ENCODE measurements at regions not wholly inside any gene's neighbourhood (a gene's known extent, or its start where the extent isn't known, plus 50 kb on each side); places are given as distances from the start of the nearest gene placed in this dataset.

DNA sequence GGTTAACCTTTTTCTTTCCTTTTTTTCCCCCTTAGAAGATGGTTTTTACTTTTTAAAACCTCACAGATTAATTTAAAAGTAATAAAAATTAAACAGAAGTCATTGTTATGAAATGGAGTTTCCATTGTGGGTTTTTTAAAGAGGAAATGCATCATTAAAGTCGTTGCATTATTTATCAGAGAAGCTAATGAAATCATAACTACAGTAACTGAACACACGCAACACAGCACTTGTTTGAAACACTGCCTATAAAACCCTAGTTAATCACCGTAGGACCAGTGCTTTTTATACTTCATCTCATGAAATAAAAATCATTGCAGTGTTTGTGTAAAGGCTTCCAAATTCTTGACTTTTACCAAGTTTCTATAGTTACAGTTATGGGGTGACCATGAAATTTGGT is 82.4 kb upstream of the NTRK2 start:
- DNase-seq (ENCODE audit: low read depth) = no peak

DNA sequence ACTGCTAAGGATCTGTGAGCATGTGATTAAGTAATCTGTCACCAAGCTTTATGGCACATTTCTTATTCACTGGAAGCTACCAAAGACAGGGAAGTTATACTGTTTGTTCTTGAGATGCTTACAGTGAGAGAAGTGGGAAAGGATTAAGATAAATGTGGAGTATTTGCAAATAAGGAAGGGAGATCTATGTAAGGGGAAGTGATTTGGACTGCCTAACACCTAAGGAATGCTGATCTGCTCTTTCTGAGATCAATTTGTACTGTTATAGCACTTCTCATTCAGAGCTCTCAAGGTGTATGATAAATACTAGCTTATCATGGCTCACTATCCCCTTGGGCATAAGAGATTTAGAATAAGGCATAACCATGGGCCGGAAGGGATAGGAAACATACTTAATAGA is 80.0 kb upstream of the NTRK2 start:
- DNase-seq (ENCODE audit: low read depth) = no peak

DNA sequence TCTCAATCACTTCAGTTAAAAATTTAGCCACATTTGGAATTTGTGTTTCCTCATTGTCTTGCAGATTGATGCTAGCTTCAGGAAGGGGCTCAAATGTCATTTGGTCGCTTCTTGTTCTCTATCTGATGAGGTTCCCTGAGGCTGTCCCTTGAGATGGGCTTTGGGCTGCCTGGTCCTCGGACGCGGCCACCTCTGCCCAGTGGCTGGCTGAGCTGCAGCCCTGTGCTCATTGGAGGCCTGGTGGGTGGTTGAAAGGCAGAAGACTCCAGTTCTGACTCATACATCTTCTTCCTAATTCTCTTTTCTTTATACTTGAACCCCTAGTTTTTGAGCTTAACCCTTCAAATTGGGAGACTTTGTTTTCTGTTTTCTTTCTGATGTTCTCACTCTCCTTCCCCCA is 78.8 kb upstream of the NTRK2 start:
- no peak for DNase-seq (ENCODE audit: low read depth)

GRCh38 chr9:84592918-84593317 is 76.6 kb upstream of the NTRK2 start:
- DNase-seq (ENCODE audit: low read depth) = no peak

- DNase-seq (ENCODE audit: low read depth) = no peak
Measured at GRCh38 chr9:84593352-84593751, 76.2 kb upstream of the NTRK2 start.

DNA sequence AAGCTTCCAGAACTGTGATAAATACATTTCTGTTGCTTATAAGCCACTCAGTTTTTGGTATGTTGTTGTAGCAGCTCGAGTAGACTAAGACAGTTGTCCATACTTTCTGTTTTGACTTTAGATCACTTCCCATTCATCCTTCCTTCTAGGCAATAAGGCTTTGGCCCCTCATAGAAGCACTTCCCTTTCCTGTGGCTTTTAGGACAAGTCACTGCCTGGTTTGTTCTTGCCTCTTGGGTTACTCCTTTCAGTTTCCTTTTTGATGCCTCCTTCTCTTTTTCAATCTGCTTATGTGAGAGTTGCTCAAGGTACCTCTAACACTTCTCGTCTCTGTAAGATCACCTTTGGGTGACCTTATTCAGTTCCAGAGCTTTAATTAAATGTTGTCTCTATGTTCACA is 72.4 kb upstream of the NTRK2 start:
- DNase-seq (ENCODE audit: low read depth) = peak; percentile 8

DNA sequence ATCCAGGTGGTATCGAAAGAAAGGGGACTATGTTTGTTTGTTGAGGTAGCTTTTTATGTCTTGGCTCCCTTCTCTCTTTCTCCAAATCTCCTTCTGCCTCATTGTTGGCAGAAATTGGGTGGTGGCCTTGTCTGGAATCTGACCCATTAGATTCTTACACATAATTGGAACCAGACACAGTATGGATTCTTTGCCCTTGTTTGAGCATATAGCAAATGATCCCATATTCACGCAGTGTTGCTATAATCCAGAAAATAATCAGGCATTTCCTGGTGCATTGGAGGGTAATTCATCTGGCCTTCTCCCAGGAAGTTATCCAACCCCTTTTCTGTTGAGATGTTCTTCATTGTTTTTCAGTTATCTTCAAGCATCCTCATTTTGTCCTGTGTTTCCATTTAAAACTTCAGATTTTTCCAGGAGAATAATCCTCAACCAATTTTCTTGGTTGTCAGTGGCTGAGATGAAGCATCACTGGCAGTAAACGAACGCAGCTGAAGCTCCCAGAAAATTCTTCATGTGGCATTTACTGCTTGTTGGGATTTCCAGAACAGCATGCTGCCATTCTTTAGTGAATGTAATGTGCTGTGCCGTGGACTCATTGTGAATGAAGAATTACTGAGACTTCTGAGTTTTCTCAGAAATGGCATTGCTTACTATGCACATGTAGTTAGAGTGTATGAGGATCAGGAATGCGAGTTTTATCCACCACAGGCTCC is 70.5 kb upstream of the NTRK2 start:
- no peak for DNase-seq (ENCODE audit: low read depth)

- peak; percentile 43 for DNase-seq (ENCODE audit: low read depth)
Measured at GRCh38 chr9:84600739-84601138, 68.8 kb upstream of the NTRK2 start.

DNA sequence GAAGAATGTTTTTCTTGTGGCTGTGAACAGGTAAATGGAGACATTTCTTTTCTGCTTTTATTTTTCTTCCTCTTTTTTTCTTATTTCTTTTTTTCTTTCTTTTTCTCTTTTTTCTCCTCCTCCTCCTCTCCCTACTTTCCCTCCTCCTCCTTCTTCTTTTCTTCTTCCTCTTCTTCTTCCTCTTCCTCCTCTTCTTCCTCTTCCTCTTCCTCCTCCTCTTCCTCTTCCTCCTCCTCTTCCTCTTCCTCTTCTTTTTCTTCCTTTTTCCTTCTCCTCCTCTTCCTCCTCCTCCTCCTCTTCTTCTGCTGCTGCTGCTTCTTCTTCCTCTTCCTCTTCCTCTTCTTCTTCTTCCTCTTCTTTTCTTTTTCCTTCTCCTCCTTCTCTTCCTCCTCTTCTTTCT is 65.3 kb upstream of the NTRK2 start:
- DNase-seq (ENCODE audit: low read depth) = no peak

GRCh38 chr9:84609779-84610178 is 59.8 kb upstream of the NTRK2 start:
- no peak for DNase-seq (ENCODE audit: low read depth)

DNA sequence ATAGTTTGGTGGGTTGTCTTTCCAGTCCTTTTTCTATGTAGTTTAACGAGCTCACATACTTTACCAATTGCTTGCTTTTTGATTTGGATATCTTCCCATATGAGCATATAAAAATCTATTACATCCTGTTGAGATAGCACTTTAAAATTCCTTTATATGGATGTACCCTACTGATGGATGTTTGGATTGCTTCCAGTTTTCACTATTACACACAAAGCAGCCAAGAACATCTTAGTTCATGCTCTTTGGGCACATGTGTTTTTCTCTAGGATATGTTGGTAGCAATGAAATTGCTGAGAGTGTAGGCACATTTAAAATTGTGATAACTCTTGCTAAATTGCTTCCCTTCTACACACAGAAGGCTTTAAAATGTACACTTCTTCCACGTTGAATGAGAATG is 56.1 kb upstream of the NTRK2 start:
- DNase-seq (ENCODE audit: low read depth) = no peak

DNA sequence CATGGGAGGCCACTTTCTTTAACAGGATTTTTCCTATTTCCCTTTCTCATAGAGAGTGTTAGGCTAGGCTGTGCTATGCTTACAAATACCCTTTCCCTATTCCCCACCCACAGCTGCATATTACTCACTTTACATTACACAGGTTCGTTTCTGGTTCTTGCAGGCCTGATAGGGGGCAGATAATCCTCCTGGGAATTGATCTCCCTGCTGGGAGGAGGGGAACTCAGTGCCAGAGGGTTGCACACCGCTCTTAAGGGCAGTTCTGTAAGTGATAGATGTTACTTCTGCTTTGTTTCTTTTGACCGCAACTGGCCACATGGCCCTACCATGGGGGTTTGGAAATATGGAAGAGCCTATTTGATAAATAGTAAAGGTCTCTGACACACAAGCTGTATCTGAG is 54.0 kb upstream of the NTRK2 start:
- DNase-seq (ENCODE audit: low read depth) = no peak

DNA sequence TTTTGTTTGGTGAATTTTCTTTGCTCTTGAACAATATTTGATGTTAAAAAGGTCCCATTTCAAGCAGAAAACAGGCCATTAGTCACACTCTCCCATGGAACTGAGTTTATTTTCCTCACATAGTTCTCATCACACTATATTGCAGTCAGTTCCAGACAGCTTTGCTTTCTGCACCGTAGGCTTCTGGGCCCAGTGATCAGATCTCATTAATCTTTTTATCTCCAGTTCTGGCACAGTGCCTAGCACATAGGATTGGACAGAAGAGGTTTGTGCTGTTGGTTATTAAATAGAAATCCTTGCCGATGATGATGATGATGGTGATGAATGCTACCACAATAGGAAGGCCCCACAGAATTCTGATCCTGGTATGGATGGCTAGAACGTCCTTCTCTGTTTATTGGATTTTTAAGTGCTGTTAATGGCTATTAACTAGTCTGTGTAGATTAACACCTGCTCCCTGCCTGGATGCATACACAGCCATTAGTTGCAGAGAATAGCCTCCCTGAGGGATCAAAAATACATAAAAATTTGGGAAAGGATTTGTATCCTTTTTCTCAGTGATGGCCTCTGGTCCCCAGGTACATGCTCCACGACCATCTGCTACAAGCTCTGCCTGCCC is 52.0 kb upstream of the NTRK2 start:
- DNase-seq (ENCODE audit: low read depth) = no peak

Measured in Daoy (cell line).